Stimulated activated CD8-positive, alpha-beta memory T cell treated with anti-CD3 and anti-CD28 coated beads, Interleukin-7, amount 100 ng/mL, for 24 hours (primary cell): ENCODE measurements at regions not wholly inside any gene's neighbourhood (a gene's known extent, or its start where the extent isn't known, plus 50 kb on each side); places are given as distances from the start of the nearest gene placed in this dataset.

Experiments used
- DNase-seq: peaks from one replicate; pipeline ENCODE4 v3.0.0-alpha.2; 2020; ENCODE audit warnings: low read depth

GRCh38 chr11:37762079-37762478 is 1164.0 kb upstream of the RAG2 start:
- DNase-seq, result no peak

DNA sequence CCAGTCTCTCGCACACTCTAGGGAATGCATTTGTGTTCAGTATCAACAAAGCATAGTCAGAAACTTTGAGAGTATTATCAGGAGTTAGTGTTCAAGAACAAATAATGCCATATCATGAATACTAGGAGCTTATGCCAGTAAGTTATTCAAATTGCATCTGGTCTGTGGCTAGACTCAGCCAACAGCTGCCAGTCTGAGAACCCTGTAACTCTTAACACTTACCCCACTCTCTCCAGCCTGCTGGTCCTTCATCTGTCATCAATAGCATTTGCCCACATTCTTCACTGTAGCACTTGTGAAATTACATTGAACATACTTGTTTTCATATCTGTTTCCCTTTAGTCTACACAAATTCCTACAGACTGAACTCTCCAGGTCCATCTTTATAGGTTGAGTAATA is 1157.5 kb upstream of the RAG2 start:
- no peak for DNase-seq

DNA sequence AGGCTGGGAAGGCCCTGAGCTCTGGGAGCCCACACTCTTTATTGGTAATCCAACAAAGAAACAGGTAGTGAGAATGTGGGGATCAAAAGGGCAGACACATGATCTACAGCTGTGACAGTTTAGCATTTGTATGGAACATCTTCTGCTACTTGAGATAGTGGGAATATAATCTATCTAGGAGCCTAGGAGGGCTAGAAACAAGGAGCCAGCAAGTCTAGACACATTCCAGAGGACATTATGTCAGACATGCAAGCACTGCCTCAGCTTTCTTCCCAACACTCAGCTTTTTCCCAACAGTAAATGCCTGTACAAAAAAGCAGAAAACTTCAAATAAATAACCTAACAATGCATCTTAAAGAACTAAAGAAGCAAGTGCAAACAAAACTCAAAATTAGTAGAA is 1150.6 kb upstream of the RAG2 start:
- no peak for DNase-seq

- no peak for DNase-seq
These were observed 1149.1 kb upstream of the RAG2 start for GRCh38 chr11:37747121-37747520.

GRCh38 chr11:37727371-37727770 is 1129.3 kb upstream of the RAG2 start:
- DNase-seq, result no peak

DNA sequence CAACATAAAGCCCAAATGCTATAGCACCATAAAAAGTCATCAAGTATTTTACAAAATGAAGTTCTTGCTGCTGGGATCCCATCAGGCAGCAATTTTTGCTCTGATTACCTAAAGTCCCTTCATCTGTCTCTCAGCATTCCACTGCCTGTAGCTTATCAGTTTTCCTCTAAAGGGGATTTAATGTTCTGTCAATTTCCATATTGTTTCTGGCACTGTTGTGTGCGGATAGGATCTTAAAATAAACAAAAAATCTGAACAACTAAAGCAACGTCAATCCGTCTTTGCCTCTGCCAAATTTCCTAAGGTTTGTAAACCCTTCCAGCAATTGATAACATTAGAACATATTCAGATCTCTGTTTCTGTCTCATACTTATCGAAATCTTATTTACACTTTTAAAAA is 1126.3 kb upstream of the RAG2 start:
- DNase-seq, result no peak

- DNase-seq, result no peak
These were observed 1123.4 kb upstream of the RAG2 start for GRCh38 chr11:37721485-37721884.

GRCh38 chr11:37718431-37718999 is 1120.5 kb upstream of the RAG2 start:
- DNase-seq, result no peak

DNA sequence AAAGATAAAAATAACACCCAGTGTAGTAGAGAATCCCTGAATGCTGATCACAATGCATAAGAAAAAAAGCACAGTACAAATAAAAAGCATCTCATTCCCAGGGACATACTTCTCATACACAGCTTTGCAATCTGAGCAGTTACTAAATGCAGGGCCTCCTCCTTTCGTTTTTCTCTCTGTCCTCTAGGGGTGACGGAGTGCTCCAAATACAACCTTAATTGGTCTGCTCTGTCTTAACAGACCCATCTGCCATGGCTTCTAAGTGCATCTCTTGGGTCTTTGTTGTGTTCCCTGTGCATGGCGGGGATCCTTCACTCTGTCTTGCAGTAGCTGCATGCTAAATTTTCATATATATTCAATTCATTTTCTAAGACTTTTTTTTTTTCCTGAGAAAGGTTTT is 1114.2 kb upstream of the RAG2 start:
- no peak for DNase-seq

- DNase-seq, result no peak
These were observed 1112.0 kb upstream of the RAG2 start for GRCh38 chr11:37710031-37710430.

GRCh38 chr11:37704791-37705190 is 1106.8 kb upstream of the RAG2 start:
- no peak for DNase-seq

DNA sequence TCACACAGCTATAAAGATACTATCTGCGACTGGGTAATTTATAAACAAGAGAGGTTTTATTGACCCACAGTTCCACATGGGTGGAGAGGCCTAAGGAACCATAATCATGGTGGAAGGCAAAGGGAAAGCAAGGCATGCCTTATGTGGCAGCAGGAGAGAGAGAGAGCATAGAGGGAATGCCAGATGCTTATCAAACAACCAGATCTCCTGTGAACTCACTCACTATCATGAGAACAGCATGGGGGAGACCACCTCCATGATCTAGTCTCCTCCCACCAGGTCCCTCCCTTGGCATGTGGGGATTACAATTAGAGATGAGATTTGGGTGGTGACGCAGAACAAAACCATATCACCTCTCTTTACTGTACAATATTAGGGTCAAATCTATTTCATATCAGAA is 1101.6 kb upstream of the RAG2 start:
- DNase-seq, result no peak

DNA sequence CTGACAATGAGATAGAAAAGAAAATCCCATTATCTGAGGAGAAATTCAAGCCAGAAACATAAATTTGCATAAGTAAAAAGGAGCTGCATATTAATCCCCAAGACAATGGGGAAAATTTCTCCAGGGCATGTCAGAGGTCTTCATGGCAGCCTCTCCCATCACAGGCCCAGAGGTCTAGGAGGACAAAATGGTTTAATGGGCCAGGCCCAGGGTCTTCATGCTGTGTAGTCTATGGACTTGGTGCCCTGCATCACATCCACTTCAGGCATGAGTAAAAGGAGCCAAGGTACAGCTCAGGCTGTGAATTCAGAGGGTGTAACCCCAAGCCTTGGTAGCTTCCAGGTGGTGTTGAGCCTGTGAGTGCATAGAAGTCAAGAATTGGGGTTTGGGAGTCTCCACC is 1097.2 kb upstream of the RAG2 start:
- DNase-seq, result no peak

- no peak for DNase-seq
These were observed 1091.9 kb upstream of the RAG2 start for GRCh38 chr11:37689951-37690350.

DNA sequence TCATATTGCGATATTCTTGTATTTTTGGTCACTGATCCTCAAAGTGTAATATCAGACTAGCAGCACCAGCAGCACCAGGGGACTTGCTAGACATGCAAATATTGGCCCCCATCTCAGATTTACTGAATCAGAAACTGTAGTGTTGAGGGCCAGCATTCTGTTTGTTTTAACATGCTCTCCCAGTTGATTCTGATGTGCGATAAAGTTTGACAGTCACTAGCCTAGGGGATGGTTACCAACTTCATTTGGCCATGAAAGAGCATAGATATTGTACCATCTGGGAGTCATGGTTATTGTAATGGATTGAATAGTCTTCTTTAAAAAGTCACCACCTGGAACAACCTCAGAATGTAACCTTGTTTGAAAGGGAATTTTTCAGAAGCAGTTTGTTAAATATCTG is 1090.4 kb upstream of the RAG2 start:
- DNase-seq, result no peak

DNA sequence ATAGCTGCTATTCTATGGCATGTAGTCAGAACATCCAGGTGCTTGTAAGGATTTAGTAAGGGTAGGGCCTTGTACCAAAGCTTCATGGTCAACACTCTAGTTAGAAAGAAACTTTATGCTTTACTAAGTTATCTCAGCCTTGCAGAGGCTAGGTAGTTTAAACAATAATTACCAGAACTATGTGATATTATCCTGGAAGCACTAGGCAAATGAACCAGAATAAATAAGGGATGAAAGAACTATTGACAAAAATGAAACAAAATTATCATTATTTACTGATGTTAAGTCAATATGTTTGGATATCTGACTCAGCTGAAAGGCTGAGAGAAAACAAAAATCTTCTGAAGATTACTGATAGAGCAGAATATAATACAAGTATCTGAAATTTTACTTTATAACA is 1089.1 kb upstream of the RAG2 start:
- no peak for DNase-seq

GRCh38 chr11:37671321-37671720 is 1073.3 kb upstream of the RAG2 start:
- DNase-seq, result no peak

GRCh38 chr11:37666960-37667359 is 1068.9 kb upstream of the RAG2 start:
- no peak for DNase-seq

GRCh38 chr11:37657645-37658044 is 1059.6 kb upstream of the RAG2 start:
- DNase-seq, result no peak

- DNase-seq, result no peak
These were observed 1049.7 kb upstream of the RAG2 start for GRCh38 chr11:37647767-37648166.

DNA sequence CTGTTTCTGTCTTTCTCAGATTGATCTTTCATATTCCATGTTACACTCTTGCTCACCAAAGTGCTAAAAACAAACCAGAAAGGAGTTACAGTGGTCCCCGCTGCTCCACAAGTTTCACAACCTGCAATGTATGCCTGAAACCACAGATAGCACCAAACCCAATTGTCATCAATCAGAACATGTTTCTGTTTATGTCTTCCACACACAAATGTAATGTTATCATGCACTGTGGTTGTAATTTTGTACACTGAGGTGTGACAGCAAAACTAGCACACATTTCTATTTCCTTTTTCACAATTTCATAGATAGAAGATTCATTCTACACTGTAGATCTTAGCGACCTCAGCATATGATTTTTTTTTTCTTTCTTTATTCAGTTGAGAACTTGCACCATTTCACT is 1045.9 kb upstream of the RAG2 start:
- DNase-seq, result no peak

GRCh38 chr11:37642296-37642695 is 1044.3 kb upstream of the RAG2 start:
- DNase-seq, result no peak

- no peak for DNase-seq
These were observed 1034.7 kb upstream of the RAG2 start for GRCh38 chr11:37632748-37633147.

- DNase-seq, result no peak
These were observed 1032.8 kb upstream of the RAG2 start for GRCh38 chr11:37630866-37631265.

DNA sequence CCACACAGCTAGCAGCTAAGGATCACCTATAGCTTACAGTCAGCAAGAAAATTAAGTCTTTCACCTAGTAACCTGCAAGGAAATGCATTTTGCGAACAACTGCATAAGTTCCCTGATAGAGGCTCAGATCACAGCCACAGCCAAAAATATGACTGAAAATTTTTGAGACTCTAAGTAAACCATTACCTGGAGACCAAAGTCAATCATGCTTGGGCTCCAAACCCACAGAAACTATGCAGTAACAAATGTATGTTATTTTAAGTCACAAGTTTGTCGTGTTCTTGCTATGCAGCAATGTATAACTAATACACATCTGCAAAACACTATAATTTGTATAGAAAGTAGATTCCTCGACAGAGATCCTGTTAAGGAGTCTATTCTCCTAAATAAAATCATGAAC is 1025.7 kb upstream of the RAG2 start:
- no peak for DNase-seq
